Mammary epithelial cell (primary cell): ENCODE measurements at regions not wholly inside any gene's neighbourhood (a gene's known extent, or its start where the extent isn't known, plus 50 kb on each side); places are given as distances from the start of the nearest gene placed in this dataset.
"Not testable (repeated sequence)": the region's sequence is repeated elsewhere in the genome, so short reads cannot be mapped to it uniquely, and the experiment has no call there.

Source experiments
- CTCF ChIP-seq, 2 donors: IDR thresholded peaks in 1 of 2; conservative IDR thresholded peaks in 1 of 2; 2 replicates each; pipeline ENCODE4 v1.5.1; 2011 to 2012; ENCODE audit warnings: inconsistent platforms in 2 of 2, low read length in 2 of 2, mild to moderate bottlenecking in 2 of 2, control low read depth in 1 of 2, low read depth in 1 of 2; ENCODE audit not compliant: insufficient read depth in 1 of 2; ENCODE audit errors: extremely low read depth in 1 of 2
- EZH2 ChIP-seq: IDR thresholded peaks from 2 replicates; pipeline ENCODE4 v1.6.1; 2012; ENCODE audit warnings: low read length, inconsistent platforms, borderline replicate concordance

DNA sequence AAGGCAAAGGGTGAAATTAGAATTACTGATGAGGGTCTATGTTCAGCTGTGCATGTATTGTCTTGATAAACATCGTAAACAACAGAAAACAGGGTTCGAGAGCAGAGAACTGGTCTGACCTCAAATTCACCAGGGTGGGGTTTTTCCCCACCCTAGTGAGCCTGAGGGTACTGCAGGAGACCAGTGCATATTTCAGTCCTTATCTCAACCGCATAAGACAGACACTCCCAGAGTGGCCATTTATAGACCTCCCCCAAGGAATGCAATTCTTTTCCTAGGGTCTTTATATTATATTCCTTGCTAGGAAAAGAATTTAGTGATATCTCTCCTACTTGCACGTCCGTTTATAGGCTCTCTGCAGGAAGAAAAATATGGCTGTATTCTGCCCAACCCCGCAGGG is 257.0 kb upstream of the OSR1 start:
- TF ChIP-seq CTCF (conservative IDR thresholded peaks at IDR 0.05 in 1 of 2, IDR thresholded peaks at IDR 0.05 in 1 of 2; ENCODE audit: extremely low read depth in 1 of 2, insufficient read depth in 1 of 2, low read depth in 1 of 2, low read length in 2 of 2); EZH2: not testable (repeated sequence)
